ENCODE measurements at regions not wholly inside any gene's neighbourhood (a gene's known extent, or its start where the extent isn't known, plus 50 kb on each side); places are given as distances from the start of the nearest gene placed in this dataset.

GRCh38 chr17:73909186-73909585 is 264.9 kb upstream of the SDK2 start:
- H3K14ac ChIP-seq (ENCODE audit: insufficient read length), result no peak overlapping the region
- no peaks in the 10 kb centered on the region; a peak in 1 of 7 replicates for H3K4me1 ChIP-seq (replicated peaks in 1 of 4; ENCODE audit: control insufficient read depth in 3 of 4, insufficient read depth in 4 of 4, low read length in 3 of 4)
- ChIA-PET POLR2A (ENCODE audit: partially characterized antibody) (no interaction called here), CTCF (ENCODE audit: partially characterized antibody) (interaction anchor here (1.3 kb wide), 1 partner anchor 11 kb away, joined by 4 read pairs; no protein-coding TSS in a partner anchor)
- DNase-seq (ENCODE audit: low read depth in 1 of 2, low spot score in 2 of 2) (no peak), FAIRE-seq (no peak)
- H3K4ac ChIP-seq (replicated peaks; ENCODE audit: insufficient read length, low read depth, low read length), result no peak overlapping the region
- H4K5ac ChIP-seq (ENCODE audit: insufficient read length, low read depth, low read length), result no peak overlapping the region
- H3K9me3 ChIP-seq (ENCODE audit: insufficient read depth in 2 of 2, low read depth in 1 of 2, low read length in 1 of 2), result no peaks in the 10 kb centered on the region
- H3K4me2 ChIP-seq (ENCODE audit: insufficient read depth in 1 of 2, low read depth in 2 of 2, low read length in 2 of 2), result no peak overlapping the region
- peaks cover 0 to under 1% of the 10 kb centered on the region in 2 experiments for H4K20me1 ChIP-seq (replicated peaks in 1 of 2; ENCODE audit: control insufficient read depth in 1 of 2, insufficient read depth in 2 of 2, low read length in 2 of 2)
- H2BK15ac ChIP-seq (ENCODE audit: low read length), result no peak overlapping the region
- TF ChIP-seq SP1 (IDR thresholded peaks at IDR 0.05; ENCODE audit: low read depth, low read length) (no peak), BACH1 (IDR thresholded peaks at IDR 0.05; ENCODE audit: low read length) (no peak), ASH2L (IDR thresholded peaks at IDR 0.05; ENCODE audit: low read length) (no peak), JUND (IDR thresholded peaks at IDR 0.05; ENCODE audit: low read length) (no peak), NRF1 (IDR thresholded peaks at IDR 0.05; ENCODE audit: low read depth, low read length) (no peak), NANOG (IDR thresholded peaks at IDR 0.05; ENCODE audit: insufficient read depth, low read depth, low read length, poor library complexity, severe bottlenecking) (no peak), SP4 (IDR thresholded peaks at IDR 0.05; ENCODE audit: low read length) (no peak), RNF2 (IDR thresholded peaks at IDR 0.05; ENCODE audit: borderline replicate concordance, low read depth, low read length, missing control alignments, poor library complexity, severe bottlenecking) (no peak), MAFK (IDR thresholded peaks at IDR 0.05; ENCODE audit: low read depth, low read length) (no peak), GTF2F1 (IDR thresholded peaks at IDR 0.05; ENCODE audit: borderline replicate concordance, low read depth, low read length) (no peak), GABPA (IDR thresholded peaks at IDR 0.05; ENCODE audit: borderline replicate concordance, insufficient read depth, low read length) (no peak), BCL11A (IDR thresholded peaks at IDR 0.05; ENCODE audit: low read depth in 2 of 2, low read length in 2 of 2) (no peak)
- no peak overlapping the region for H3K9ac ChIP-seq (replicated peaks in 1 of 4; ENCODE audit: extremely low read depth in 1 of 4, low read depth in 3 of 4, low read length in 3 of 4)
- no peak overlapping the region for H3K23ac ChIP-seq (ENCODE audit: insufficient read length)
- no peak overlapping the region for H3K56ac ChIP-seq (replicated peaks; ENCODE audit: insufficient read length, low read depth, low read length)
- no peak overlapping the region for H3K18ac ChIP-seq (ENCODE audit: extremely low read depth, low read length)
- H3K4me3 ChIP-seq (ENCODE audit: extremely low read depth in 1 of 4, insufficient read depth in 2 of 4, low read depth in 3 of 4, low read length in 4 of 4), result no peak overlapping the region
- no peak overlapping the region for H4K8ac ChIP-seq (ENCODE audit: extremely low read depth, insufficient read depth, low read length)
- no peak overlapping the region for H2AFZ ChIP-seq (ENCODE audit: low read length)
- H2BK12ac ChIP-seq (ENCODE audit: low read depth, low read length), result no peak overlapping the region
- 88% methylated on average over 7 of the region's 7 CpGs; no CpG with 5 or more reads in 1 of the 2 experiments for WGBS, 2 experiments (ENCODE audit: extremely low coverage in 1 of 2, insufficient coverage in 1 of 2, insufficient read length in 1 of 2, insufficient replicate concordance in 2 of 2, low coverage in 1 of 2, low lambda C conversion rate in 2 of 2, missing lambda C conversion rate in 1 of 2)
- no peaks in the 10 kb centered on the region for H3K23me2 ChIP-seq (ENCODE audit: low read depth, low read length)
- no peak overlapping the region for H2BK20ac ChIP-seq (ENCODE audit: low read length)
- no peak overlapping the region for H2BK5ac ChIP-seq (ENCODE audit: low read depth, low read length)
- peaks cover 4 to 43% (median 23%) of the 10 kb centered on the region in 4 experiments for H3K27me3 ChIP-seq (replicated peaks in 1 of 4; ENCODE audit: control insufficient read depth in 3 of 4, extremely low read depth in 1 of 4, insufficient read depth in 3 of 4, low read length in 3 of 4)
- H4K91ac ChIP-seq (replicated peaks; ENCODE audit: insufficient read length, low read length), result no peak overlapping the region
- H3K36me3 ChIP-seq (ENCODE audit: control insufficient read depth in 2 of 4, insufficient read depth in 4 of 4, low read length in 3 of 4), result no peaks in the 10 kb centered on the region
- H3K27ac ChIP-seq (ENCODE audit: low read depth, low read length), result no peak overlapping the region
- H2AK5ac ChIP-seq (ENCODE audit: low read depth, low read length), result no peak overlapping the region
- H3K79me1 ChIP-seq (ENCODE audit: low read depth, low read length), result no peaks in the 10 kb centered on the region
- no peak overlapping the region for H2BK120ac ChIP-seq (replicated peaks; ENCODE audit: low read depth, low read length)
- no peaks in the 10 kb centered on the region for H3K79me2 ChIP-seq (ENCODE audit: control insufficient read depth in 1 of 2, insufficient read depth in 2 of 2, low read length in 2 of 2)
